ENCODE measurements at regions not wholly inside any gene's neighbourhood (a gene's known extent, or its start where the extent isn't known, plus 50 kb on each side); places are given as distances from the start of the nearest gene placed in this dataset.
A peak's percentile ranks its signal among the peaks of the same experiment; 100 is the strongest.

GRCh38 chr2:43127208-43127940 lies 99.0 kb downstream of the ZFP36L2 start:
- Histone ChIP-seq H3K4me3 (ENCODE audit: low read depth, low read length) (no peak overlapping the region), H3K27me3 (ENCODE audit: control insufficient read depth, insufficient read depth, low read length) (no peaks in the 10 kb centered on the region), H3K27ac (ENCODE audit: low read depth, low read length) (no peak overlapping the region), H3K9me3 (ENCODE audit: control insufficient read depth, insufficient read depth, low read length) (peaks cover 5% of the 10 kb centered on the region; the same call in 1 of the 2 replicates)
- POLR2A ChIA-PET, result no interaction called here
- DNase-seq (ENCODE audit: low read depth, low spot score), result no peak
- CTCF ChIA-PET, result interaction anchor here (0.6 to 1.4 kb wide), 5 partner anchors 13 to 355 kb away, joined by 3 to 6 read pairs (median 3); no protein-coding TSS in a partner anchor
- peak; percentile 37 for TF ChIP-seq CTCF (IDR thresholded peaks at IDR 0.05; ENCODE audit: low read depth, low read length)

GRCh38 chr2:43126817-43127207 lies 99.6 kb downstream of the ZFP36L2 start:
- no peak for DNase-seq (ENCODE audit: low read depth, low spot score)
- H3K4me3 ChIP-seq (ENCODE audit: low read depth, low read length), result no peak overlapping the region
- peaks cover 5% of the 10 kb centered on the region; the same call in 1 of the 2 replicates for H3K9me3 ChIP-seq (ENCODE audit: control insufficient read depth, insufficient read depth, low read length)
- CTCF ChIA-PET, result interaction anchor here (0.6 to 1.4 kb wide), 5 partner anchors 13 to 355 kb away, joined by 3 to 6 read pairs (median 3); no protein-coding TSS in a partner anchor
- H3K27ac ChIP-seq (ENCODE audit: low read depth, low read length), result no peak overlapping the region
- POLR2A ChIA-PET, result no interaction called here
- H3K27me3 ChIP-seq (ENCODE audit: control insufficient read depth, insufficient read depth, low read length), result no peaks in the 10 kb centered on the region
- no peak for TF ChIP-seq CTCF (IDR thresholded peaks at IDR 0.05; ENCODE audit: low read depth, low read length)

GRCh38 chr2:43125090-43125998 lies 101.1 kb downstream of the ZFP36L2 start:
- POLR2A ChIA-PET, result no interaction called here
- no peak overlapping the region for H3K4me3 ChIP-seq (ENCODE audit: low read depth, low read length)
- no peaks in the 10 kb centered on the region for H3K27me3 ChIP-seq (ENCODE audit: control insufficient read depth, insufficient read depth, low read length)
- no peak for TF ChIP-seq CTCF (IDR thresholded peaks at IDR 0.05; ENCODE audit: low read depth, low read length)
- peaks cover 5% of the 10 kb centered on the region; the same call in 1 of the 2 replicates for H3K9me3 ChIP-seq (ENCODE audit: control insufficient read depth, insufficient read depth, low read length)
- DNase-seq (ENCODE audit: low read depth, low spot score), result no peak
- H3K27ac ChIP-seq (ENCODE audit: low read depth, low read length), result no peak overlapping the region
- CTCF ChIA-PET, result no interaction called here

GRCh38 chr2:43124687-43125057 lies 101.7 kb downstream of the ZFP36L2 start:
- no peak for TF ChIP-seq CTCF (IDR thresholded peaks at IDR 0.05; ENCODE audit: low read depth, low read length)
- H3K27me3 ChIP-seq (ENCODE audit: control insufficient read depth, insufficient read depth, low read length), result no peaks in the 10 kb centered on the region
- DNase-seq (ENCODE audit: low read depth, low spot score), result no peak
- ChIA-PET CTCF (no interaction called here), POLR2A (no interaction called here)
- peaks cover 5% of the 10 kb centered on the region for H3K9me3 ChIP-seq (ENCODE audit: control insufficient read depth, insufficient read depth, low read length)
- H3K4me3 ChIP-seq (ENCODE audit: low read depth, low read length), result no peak overlapping the region
- no peak overlapping the region for H3K27ac ChIP-seq (ENCODE audit: low read depth, low read length)

Measured in AG04450 (cell line).